Activated CD4-positive, alpha-beta T cell treated with anti-CD3 and anti-CD28 coated beads for 24 hours (primary cell): ENCODE measurements at regions not wholly inside any gene's neighbourhood (a gene's known extent, or its start where the extent isn't known, plus 50 kb on each side); places are given as distances from the start of the nearest gene placed in this dataset.
"Not testable (repeated sequence)": the region's sequence is repeated elsewhere in the genome, so short reads cannot be mapped to it uniquely, and the experiment has no call there.

Experiments
- DNase-seq, 2 donors: peaks; one replicate each; pipeline ENCODE4 v3.0.0-alpha.2; 2020; ENCODE audit warnings: low read depth in 2 of 2

- no peak for DNase-seq
These were observed 226.0 kb downstream of the C7orf25 start for GRCh38 chr7:42685911-42686310.

- DNase-seq = no peak
These were observed 233.8 kb downstream of the C7orf25 start for GRCh38 chr7:42677751-42678699.

GRCh38 chr7:42674541-42674940 lies 237.3 kb downstream of the C7orf25 start:
- no peak for DNase-seq

GRCh38 chr7:42673951-42674350 lies 237.9 kb downstream of the C7orf25 start:
- no peak for DNase-seq

GRCh38 chr7:42672339-42672999 lies 239.4 kb downstream of the C7orf25 start:
- DNase-seq = no peak

- DNase-seq = no peak
These were observed 240.2 kb downstream of the C7orf25 start for GRCh38 chr7:42671627-42672026.

- no peak for DNase-seq
These were observed 244.9 kb downstream of the C7orf25 start for GRCh38 chr7:42666994-42667393.

GRCh38 chr7:42662862-42663261 lies 249.0 kb downstream of the C7orf25 start:
- DNase-seq = no peak

- DNase-seq = no peak
These were observed 250.6 kb downstream of the C7orf25 start for GRCh38 chr7:42661312-42661711.

- DNase-seq = no peak
These were observed 261.2 kb downstream of the C7orf25 start for GRCh38 chr7:42650701-42651100.

GRCh38 chr7:42650171-42650570 lies 261.7 kb downstream of the C7orf25 start:
- no peak for DNase-seq

- DNase-seq = no peak
These were observed 266.0 kb downstream of the C7orf25 start for GRCh38 chr7:42645906-42646305.

GRCh38 chr7:42642699-42643098 lies 269.2 kb downstream of the C7orf25 start:
- no peak for DNase-seq

- no peak for DNase-seq
These were observed 271.9 kb downstream of the C7orf25 start for GRCh38 chr7:42639930-42640329.

- not testable (repeated sequence) for DNase-seq
These were observed 275.5 kb downstream of the C7orf25 start for GRCh38 chr7:42636380-42636779.

- no peak for DNase-seq
These were observed 283.8 kb downstream of the C7orf25 start for GRCh38 chr7:42628054-42628453.

- no peak for DNase-seq
These were observed 284.2 kb downstream of the C7orf25 start for GRCh38 chr7:42627626-42628025.

GRCh38 chr7:42627101-42627500 lies 284.8 kb downstream of the C7orf25 start:
- no peak for DNase-seq

GRCh38 chr7:42625421-42625820 lies 286.4 kb downstream of the C7orf25 start:
- DNase-seq = no peak

- no peak for DNase-seq
These were observed 287.4 kb downstream of the C7orf25 start for GRCh38 chr7:42624471-42624870.

- no peak for DNase-seq
These were observed 290.2 kb downstream of the C7orf25 start for GRCh38 chr7:42621543-42622219.

- DNase-seq = no peak
These were observed 293.1 kb downstream of the C7orf25 start for GRCh38 chr7:42618651-42619360.
